ENCODE measurements at regions not wholly inside any gene's neighbourhood (a gene's known extent, or its start where the extent isn't known, plus 50 kb on each side); places are given as distances from the start of the nearest gene placed in this dataset.

DNA sequence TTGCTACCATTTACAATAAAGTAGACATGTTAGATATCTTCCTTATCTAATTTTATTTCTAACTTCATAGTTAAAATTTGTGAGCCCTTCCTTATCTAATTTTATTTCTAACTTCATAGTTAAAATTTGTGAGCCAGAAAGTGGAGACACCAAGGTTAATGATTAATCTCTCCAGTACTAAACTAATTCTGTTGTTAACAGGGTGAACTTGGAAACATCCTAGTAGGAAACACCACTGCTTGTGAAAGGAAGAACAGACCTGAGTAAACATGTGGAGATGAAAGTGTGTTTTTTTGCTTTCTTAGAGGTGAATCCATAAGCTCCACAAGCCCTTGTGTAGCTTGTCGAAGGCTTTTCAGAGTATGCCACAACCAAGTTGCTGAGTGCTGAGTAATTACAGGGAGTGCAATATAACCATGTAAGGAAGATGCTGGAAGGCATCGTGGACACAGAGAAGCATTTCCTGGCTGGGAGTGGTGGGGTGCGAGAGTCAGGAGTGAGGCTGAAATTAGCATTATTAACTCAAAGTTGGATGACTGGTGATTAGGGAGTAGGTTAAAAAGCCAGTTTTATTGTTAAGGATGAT, 118.6 kb upstream of the NEIL3 start:
- TF ChIP-seq, protein P1, sequence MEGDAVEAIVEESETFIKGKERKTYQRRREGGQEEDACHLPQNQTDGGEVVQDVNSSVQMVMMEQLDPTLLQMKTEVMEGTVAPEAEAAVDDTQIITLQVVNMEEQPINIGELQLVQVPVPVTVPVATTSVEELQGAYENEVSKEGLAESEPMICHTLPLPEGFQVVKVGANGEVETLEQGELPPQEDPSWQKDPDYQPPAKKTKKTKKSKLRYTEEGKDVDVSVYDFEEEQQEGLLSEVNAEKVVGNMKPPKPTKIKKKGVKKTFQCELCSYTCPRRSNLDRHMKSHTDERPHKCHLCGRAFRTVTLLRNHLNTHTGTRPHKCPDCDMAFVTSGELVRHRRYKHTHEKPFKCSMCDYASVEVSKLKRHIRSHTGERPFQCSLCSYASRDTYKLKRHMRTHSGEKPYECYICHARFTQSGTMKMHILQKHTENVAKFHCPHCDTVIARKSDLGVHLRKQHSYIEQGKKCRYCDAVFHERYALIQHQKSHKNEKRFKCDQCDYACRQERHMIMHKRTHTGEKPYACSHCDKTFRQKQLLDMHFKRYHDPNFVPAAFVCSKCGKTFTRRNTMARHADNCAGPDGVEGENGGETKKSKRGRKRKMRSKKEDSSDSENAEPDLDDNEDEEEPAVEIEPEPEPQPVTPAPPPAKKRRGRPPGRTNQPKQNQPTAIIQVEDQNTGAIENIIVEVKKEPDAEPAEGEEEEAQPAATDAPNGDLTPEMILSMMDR (IDR thresholded peaks at IDR 0.05; ENCODE audit: low read depth, low read length): no peak
- TF ChIP-seq POLR2A (IDR thresholded peaks at IDR 0.05; ENCODE audit: extremely low read depth, insufficient read length): no peak
- no peak for TF ChIP-seq MYC (IDR thresholded peaks at IDR 0.05; ENCODE audit: low read depth, low read length)

Measured in NB4 (cell line).